ENCODE measurements at regions not wholly inside any gene's neighbourhood (a gene's known extent, or its start where the extent isn't known, plus 50 kb on each side); places are given as distances from the start of the nearest gene placed in this dataset.

DNA sequence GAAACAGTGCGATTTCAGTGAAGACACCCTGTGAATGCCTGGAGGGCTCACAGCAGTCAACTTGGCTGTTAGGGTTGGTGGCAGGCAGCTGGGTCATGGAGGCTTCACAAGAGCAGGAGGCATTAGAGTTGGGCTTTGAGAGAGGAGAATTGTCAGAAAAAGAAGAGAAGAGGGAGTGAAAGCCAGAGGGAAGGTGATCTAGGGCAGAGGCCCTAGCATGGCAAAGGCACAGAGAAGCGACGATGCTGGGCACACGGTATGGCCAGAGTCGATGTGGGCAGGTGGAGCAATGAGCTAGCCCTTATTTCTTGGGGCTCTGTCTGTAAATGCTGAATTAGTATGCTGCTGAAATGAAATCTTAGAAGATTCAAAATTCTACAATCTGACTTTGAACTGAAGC is 52.6 kb upstream of the OLFM4 start:
- intact Hi-C loops (cut with micrococcal nuclease) = no loop called here

DNA sequence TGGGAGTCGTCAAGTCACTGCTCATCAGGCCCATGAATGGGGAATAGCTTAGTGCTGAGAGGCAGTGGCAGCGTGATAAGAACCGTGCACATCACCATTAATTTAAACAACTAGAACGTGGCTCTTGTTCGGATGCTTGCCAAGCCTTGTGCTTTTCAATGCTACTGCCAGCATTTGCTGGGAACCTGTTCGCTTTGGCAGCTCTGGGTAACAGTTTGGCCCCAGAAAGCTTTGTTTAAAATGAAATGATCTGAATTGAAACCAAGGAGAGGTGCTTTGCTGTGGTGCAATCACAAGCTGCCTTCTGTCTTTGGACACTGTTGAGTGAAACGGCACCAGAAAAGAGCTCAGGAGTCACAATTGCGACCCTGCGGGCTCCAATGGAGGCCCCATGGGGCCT is 53.5 kb upstream of the OLFM4 start:
- intact Hi-C loops (cut with micrococcal nuclease) = no loop called here

DNA sequence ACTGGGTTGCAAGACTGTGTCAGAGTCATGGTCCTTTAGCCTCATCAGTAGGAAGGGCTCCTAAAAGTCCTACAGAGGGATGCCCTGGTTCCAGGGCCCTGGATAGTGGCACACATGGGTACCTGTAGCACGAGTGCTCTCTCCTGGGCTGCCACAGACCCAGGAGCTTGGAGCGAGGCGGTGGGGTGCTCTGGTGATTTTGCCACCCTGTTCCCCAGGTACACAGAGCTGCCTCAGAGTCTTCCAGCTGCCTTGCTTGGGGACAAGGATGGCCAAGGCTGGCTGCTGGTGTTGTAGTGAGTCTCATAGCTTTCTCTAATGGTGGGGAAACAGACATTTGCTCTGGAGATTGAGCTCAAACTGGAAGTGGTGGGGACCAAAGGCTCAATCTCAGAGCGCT is 53.9 kb upstream of the OLFM4 start:
- intact Hi-C loops (cut with micrococcal nuclease) = no loop called here

DNA sequence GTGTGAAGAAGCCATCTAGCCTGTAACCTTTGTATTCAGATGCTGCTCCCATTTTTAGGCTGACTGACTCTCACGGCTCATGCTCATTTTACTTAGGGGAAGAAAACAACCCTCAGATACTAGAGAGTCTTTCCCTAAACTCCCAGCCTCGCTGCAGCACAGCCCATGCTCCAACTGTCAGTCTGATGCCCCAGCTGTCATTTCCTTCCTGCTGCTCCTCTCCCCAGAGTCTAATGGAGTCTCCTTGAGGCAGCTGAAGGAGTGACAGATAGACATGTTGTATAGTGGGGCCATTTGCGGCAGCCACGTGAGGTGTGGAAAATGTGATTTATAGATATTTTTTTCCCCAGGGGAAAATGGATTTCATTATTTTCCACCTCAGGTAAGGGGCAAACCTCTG is 59.2 kb upstream of the OLFM4 start:
- intact Hi-C loops (cut with micrococcal nuclease) = loop anchor here (2.0 to 5.0 kb wide), 3 partner anchors 123 to 397 kb away; partner anchors contain the start of gene SUGT1

DNA sequence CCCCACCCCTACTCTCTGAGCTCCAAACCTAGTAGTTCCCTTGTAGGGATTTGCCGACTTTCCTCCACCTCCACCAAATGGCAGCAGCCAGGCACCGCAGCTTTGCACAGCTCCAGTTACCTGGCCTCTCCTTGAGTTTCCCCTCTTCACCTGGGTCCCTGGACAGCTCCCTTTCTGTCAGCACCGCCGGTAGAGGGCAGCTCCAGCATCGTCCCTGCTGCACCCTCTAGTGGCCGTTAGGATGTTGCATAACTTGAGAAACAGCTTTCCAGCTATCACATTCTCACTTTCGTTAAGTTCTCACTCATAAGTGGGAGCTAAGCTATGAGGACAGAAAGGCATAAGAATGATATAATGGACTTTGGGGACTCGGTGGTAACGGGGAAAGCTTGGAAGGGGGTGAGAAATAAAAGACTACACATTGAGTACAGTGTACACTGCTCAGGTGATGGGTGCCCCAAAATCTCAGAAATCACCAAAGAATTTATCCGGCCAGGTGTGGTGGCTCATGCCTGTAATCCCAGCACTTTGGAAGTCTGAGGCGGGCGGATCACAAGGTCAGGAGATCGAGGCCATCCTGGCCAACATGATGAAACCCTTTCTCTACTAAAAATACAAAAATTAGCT is 60.4 kb upstream of the OLFM4 start:
- intact Hi-C loops (cut with micrococcal nuclease) = loop anchor here (2.0 to 5.0 kb wide), 3 partner anchors 121 to 396 kb away; partner anchors contain the start of gene SUGT1

DNA sequence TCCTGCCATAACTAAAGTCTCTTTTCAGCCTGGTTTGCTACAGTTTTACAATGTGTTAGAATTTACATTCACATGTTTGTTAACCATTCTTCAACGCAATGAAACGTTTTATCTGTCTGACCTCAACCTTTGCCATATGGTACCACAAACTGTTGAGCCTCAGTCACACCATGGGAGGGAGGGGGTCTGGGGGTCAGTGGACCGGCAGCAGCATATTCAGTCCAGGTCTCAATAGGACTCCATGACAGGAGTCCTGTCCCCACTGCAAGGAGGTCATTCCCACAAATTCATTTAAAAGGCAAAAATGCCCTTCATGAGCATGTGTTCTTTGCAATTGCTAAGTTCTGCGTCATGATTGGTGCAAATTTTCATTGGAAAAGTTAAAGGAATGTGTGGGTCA is 66.6 kb upstream of the OLFM4 start:
- intact Hi-C loops (cut with micrococcal nuclease) = no loop called here

DNA sequence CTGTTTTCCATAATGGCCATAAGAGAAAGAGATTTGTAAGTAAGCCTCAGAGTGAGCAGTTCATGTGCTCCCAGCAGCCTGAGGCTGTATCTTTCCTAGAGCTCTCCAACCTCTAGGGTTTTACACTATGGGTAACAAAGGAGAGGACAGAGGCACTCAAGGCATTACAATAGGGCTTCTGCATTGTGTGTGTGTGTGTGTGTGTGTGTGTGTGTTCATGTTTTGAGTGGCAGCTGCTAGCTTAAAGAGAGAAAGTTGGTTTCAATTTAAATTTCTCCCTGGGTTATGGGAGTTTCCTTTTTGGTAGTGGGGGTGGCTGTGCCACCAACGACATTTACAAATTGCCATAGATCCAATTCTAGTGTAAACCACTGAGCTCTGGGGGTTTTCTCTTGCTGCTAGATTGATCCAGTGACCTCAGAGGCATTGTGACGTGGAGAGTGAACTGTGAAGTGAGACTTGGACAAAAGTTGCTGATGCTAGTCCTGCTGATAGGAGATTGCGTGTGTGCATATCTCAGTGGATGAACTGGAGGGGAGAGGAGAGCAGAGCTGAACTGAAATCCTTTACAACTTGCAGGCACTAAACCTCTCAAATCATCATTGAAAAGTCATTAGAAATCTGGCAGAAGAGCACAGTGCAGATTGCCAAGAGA is 67.2 kb upstream of the OLFM4 start:
- intact Hi-C loops (cut with micrococcal nuclease) = no loop called here

DNA sequence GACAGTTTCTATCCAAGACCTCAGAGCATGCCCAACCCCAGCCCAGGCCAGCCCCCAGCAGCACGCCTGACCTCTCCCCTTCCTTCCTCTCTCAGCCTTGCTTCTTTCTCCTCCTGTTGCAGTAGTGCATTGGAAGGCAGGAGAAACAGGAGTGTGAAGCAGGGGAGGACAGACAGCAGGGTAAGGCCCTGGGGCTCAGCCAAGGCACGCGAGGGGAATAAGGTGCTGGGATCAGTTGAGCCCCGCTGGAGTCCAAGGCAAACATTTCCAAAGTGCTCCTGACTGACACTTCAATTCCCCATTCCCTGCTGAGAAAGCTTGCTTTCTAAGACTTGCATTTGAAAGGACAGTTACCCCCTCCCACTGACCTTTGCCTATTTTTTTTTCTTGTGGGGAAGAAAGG is 73.1 kb upstream of the OLFM4 start:
- intact Hi-C loops (cut with micrococcal nuclease) = no loop called here

DNA sequence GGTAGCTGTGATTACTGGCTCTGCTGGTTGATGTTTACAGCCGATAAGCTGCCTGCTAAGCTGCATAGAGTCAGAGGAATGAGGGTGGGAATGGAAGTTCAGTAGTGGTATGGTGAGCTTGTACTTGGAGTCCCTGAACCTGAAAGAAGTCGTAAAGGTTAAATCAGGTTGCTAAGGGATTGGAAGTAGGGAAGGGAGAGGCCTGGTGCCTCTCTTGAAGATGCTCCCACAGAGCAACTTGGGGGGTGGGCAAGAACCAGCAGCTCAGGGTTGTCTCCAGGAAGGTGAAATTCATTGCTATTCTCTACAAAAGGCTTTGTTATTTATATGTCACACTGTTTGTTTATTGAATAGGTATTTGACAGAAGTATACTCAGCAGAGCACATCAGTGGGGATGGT is 73.8 kb upstream of the OLFM4 start:
- intact Hi-C loops (cut with micrococcal nuclease) = no loop called here

DNA sequence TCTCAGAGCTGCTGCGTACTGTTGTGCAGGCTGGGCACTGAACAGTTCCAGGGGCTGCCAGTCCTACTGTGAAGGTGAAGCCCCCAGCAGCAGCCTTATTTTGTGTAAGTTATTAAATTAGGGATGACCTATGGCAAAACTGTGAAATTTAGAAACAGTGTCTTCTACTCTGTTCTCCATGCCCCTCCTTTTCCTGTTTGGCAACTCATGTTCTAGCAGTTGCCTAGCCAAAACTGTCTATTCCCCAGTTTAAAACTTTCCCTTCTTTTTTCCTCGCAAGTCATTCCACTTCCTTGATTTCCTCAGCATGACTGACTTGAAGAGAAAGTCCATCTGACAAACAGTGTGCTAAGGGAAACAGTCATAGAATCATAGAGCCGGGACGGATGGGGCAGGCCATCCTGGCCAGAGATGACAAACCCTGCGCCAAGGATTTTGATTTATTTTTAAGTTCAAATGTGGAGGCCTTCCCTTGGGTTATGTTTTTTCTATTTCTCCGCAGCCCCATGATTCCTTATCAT is 78.1 kb upstream of the OLFM4 start:
- intact Hi-C loops (cut with micrococcal nuclease) = no loop called here

DNA sequence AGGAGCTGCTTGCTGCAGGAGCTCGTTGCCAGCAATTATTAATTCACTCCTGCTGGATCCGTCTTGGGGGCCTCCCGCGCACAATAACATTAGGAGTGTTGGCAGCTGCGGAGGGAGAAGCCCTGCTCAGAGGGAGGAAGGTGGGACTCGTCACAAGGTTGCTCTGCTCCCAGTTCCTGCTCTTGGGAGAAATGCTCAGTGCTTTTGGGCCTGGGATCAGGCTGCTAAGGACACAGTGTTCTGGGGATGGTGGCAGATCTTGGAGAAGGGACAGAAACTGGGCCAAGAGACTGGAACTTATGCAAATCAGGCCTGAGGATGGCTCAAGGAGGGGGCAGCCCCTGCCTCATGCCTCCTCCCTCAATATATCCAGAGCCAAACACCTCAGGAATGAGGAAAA is 78.9 kb upstream of the OLFM4 start:
- intact Hi-C loops (cut with micrococcal nuclease) = no loop called here

DNA sequence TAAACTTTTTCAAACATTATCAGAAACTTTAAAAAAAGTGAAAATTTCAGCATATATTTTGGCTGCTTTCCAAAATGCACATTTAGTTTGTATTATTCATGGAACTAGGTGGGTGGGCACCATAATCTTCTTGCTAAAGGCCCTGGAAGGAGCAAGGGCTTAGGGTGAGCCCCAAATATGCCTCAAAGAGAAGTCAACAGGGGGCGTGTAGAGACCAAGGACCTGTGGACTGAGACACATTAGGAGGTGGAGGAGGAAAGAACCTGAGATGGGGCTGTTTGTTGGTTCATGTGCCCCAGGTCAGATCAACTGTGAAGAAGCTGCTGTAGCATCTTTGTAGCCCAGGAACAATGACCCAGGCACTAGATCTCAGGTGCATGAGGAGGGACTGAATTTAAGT is 79.6 kb upstream of the OLFM4 start:
- intact Hi-C loops (cut with micrococcal nuclease) = no loop called here

DNA sequence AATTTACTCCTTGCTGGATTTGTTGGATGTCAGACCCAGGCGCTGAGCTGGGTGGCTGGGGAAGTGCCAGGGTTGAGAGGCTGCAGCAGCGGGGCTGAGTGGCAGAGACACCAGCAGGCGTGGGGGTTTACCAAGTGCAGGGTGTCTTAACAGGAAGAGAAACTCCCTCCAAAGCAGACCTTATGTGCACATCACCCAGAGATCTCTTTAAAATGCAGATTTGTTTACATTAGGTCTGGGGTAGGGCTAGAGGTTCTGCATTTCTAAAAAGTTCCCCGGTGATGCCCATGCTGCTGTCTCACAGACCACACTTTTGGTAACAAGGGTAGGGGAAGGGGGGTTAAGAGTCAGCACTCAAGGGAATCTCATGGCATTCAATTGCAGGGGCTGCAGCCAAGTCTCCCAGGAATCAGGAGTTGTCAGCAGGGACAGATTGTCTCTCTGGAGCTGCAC is 80.7 kb upstream of the OLFM4 start:
- intact Hi-C loops (cut with micrococcal nuclease) = no loop called here

DNA sequence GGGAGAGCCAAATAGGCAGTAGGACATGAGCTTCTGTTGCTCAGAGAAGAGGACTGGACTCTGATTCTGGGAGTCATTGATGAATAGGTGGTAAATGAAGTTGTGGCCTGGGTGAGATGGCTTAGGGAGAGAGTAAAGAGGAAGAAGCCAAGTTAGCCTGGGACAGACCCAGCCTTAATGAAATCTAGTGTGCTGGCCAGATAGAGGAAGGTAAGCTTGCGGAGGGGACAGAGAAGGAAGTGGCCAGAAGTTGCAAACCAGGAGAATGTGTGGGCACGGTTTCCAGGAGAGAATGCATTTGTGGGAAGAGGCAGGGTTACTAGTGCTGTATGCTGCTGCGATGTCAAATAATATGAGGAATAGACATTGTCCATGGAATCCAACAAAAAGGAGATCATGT is 83.3 kb upstream of the OLFM4 start:
- intact Hi-C loops (cut with micrococcal nuclease) = no loop called here

DNA sequence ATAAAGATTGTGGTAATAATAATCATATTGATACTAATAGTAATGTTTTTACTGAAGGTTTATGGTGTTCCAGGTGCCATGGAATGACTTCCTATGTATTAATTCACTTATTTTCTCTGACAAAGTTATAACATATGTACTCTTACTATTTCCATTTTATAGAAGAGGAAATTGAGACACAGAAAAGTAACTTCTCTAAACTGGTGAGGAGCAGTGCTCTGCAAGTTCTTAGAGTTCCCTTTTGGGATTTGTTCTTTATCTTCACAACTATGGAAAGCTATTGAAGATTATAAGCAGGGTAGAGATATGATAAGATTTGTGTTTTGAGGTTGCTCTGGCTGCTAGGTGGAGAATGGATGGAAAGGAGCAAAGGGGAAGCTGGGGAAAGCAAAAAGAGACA is 83.9 kb upstream of the OLFM4 start:
- intact Hi-C loops (cut with micrococcal nuclease) = no loop called here

DNA sequence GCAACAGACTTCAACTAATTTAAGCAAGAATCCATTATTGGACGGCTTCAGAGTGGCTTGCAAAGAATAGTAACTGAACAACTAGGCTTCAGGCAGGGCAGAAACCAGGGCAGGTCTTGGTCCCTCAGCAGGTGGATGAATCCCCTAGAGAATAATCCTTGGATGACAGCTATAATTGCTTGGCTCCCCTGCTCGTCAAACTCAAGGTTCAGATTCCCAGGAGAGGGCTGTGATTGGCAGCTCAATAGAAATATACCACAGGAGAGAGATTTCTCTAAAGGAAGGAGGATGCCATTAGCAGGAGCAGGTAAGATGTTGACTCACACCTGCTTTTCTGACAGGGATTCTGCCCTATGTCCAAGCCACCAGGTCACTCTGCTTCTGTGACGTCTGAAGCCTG is 89.6 kb upstream of the PCDH8 start:
- intact Hi-C loops (cut with micrococcal nuclease) = no loop called here

DNA sequence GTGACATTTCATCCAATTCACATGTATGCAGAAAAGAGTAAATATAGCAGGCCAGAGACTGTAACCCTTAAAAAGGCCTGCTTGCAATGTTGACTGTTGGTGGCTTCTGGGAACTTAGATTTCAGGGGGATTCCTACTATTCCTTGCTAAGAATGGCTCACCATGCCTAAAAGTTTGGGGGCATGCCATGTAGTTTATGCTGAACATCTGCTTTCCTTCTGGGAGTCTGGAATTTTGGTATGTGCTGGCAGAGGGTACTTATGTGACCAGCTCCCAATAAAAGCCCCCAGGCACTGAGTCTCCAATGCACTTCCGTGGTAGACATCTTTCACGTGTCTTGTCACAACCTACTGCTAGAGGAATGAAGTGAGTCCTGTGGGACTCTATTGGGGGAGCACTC is 88.4 kb upstream of the PCDH8 start:
- intact Hi-C loops (cut with micrococcal nuclease) = no loop called here

DNA sequence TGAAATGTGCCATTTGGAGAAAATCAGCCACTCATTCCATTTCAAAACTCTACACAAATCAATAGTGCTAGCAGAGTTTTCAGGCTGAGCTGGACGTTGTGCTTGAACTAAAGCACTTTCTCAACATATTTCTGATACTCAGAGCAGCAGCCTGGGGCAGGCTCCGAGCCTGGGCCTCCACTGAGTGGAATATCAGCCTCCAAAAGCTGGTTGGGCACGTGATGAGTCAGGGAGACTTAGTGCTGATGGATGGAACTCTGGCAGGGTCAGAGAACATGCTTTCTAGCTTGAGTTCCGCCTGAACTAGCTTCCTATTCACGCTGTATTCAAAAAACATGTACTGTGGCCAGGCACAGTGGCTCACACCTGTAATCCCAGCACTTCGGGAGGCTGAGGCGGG is 85.8 kb upstream of the PCDH8 start:
- intact Hi-C loops (cut with micrococcal nuclease) = no loop called here

DNA sequence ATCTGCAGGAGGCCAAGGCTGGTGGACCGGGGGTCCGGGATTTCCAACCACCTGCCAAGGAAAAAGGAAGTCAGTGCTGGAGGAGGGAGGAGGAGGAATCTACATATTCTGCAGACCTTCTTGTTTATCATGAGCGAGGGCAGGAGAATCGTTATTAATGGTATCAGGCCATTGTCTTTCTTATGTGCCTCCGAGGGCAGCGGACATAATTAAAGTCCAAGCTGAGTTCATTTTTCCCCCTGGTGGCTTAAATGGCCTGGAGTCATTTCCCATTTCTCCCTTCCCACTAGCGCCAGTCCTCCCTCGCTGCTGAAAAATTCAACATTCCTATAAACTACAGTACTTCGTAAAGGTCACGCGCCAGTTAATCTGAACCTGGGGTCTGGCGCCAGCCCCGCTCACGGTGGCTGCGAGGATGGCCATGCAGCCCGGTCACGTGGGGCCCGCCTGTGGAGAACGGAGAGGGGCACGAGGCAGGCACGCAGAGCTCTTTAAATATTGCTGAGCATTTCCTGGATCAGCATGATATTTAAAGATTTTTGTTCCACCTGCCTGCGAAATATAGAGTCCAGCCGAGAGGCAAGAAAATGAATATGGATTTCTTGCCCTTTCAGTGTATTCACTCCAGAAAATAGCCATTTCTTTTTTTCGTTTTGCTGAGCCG is 85.2 kb upstream of the PCDH8 start:
- intact Hi-C loops (cut with micrococcal nuclease) = no loop called here

DNA sequence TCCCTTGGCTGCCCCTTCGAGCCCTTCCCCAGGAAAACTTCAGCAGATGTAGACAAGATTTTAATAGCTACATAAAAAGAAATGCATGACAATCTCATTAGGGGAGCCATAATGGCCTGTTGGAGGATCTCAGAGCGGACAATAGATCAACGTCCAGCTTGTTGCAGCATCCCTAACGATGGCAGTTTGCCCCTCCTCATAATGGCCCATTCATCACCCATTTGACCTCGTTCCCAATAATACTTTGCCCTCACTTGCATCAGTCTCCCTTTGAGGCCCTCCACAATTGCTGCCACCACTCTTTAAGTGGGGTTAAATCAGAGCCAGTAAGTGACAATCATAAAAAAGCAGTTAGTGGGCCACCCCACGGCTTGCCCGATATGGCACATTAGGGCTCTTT is 84.7 kb upstream of the PCDH8 start:
- intact Hi-C loops (cut with micrococcal nuclease) = no loop called here

DNA sequence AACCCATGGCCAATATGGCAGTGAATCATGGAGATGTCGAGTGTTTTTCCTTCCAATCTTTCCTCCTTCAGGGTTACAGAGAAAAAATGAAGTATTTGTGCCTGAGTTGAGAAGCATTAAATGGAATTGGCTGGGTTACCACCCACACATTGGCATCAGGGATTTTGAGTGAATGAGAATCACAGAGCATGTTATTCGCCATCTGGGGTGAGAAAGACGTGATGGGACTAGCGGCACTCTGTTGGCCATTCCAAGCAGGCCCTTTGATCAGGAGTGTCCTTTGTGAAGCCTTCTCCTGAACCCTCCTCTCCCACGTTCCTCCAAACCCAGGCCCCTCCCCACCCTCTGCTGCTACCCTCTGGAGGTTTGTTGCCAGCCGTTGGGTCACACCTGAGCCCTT is 84.2 kb upstream of the PCDH8 start:
- intact Hi-C loops (cut with micrococcal nuclease) = no loop called here

DNA sequence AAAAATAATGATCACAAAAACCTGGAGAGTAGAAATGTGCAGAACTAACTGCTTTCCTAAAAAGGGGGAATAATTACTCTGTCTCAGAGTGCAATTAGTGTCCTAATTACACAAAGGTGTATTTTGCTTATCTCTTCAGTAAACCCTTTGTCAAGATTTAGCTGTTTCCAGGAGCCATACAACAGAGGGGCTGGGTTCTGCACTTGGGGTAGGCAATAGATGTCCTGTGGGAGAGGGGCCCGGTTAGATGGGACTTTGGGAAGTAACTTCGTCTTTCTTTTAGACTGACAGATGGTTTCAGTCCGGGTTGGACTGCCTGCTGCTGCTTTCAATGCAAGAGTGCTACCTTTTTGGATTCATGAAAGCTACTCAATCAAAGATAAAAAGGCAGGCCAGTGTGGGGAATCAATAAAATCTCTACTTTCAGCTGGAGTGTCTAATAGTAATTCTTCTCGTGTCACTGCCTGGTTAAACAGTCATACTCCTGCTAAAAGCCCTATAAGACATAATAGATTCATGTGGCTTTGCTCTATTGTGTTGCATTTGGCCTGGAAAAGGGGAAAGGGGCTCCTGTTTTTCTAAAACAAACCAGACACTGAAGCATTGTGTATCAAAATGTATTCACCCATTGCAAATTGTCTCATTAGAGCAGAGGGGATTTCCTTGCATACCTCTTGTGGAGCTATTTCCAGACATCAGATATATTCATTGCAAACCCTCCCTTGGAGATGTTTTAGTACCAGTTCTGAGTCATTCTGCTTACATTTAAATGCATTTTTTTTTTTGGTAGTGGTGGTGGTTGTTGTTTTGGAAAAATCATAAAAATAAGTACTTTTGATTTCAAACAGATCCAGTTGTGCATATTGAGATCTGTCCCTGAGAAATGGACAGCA is 83.3 kb upstream of the PCDH8 start:
- intact Hi-C loops (cut with micrococcal nuclease) = no loop called here

Data from T-helper 2 cell treated with Interferon-gamma antibody and Interleukin-4, amounts not matched to agents 100 ng/mL and 5 ng/mL, for 36 hours (primary cell).